Endometrium (tissue), 2 donors: ENCODE measurements at regions not wholly inside any gene's neighbourhood (a gene's known extent, or its start where the extent isn't known, plus 50 kb on each side); places are given as distances from the start of the nearest gene placed in this dataset.
A peak's percentile ranks its signal among the peaks of the same experiment; 100 is the strongest.
"Not testable (repeated sequence)": the region's sequence is repeated elsewhere in the genome, so short reads cannot be mapped to it uniquely, and the experiment has no call there.

Source experiments
- FAIRE-seq: peaks from 2 replicates; lab custom pipeline; 2012; peaks lifted over from hg19 to GRCh38; lab: Jason Lieb, UNC
- donor health status: control.
- donor health status: control.

DNA sequence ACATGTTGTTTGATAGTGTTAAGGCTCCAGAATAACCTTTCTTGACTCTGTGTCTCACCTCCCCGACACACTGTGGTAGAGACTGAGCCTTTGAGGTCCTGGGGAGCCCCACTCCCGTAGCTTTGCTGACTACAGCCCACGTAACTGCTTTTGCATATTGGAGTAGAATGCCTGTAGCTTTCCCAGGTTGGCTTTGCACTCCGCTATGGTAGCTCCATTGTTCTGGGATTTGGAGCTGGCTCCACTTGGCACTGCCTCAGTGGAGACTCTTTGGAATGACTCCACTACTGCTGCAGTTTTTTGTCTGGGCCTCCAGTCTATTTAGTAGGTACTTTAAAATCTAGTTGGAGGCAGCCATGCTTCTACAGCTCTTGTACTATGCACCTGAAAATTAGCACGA is 56.2 kb upstream of the ANXA1 start:
- no peak for FAIRE-seq

GRCh38 chr9:73093740-73094379 is 57.8 kb upstream of the ANXA1 start:
- no peak for FAIRE-seq

GRCh38 chr9:73093016-73093739 is 58.5 kb upstream of the ANXA1 start:
- FAIRE-seq, result peak; percentile 4

GRCh38 chr9:73091909-73092308 is 59.8 kb upstream of the ANXA1 start:
- no peak for FAIRE-seq

GRCh38 chr9:73090214-73090613 is 61.5 kb upstream of the ANXA1 start:
- no peak for FAIRE-seq

DNA sequence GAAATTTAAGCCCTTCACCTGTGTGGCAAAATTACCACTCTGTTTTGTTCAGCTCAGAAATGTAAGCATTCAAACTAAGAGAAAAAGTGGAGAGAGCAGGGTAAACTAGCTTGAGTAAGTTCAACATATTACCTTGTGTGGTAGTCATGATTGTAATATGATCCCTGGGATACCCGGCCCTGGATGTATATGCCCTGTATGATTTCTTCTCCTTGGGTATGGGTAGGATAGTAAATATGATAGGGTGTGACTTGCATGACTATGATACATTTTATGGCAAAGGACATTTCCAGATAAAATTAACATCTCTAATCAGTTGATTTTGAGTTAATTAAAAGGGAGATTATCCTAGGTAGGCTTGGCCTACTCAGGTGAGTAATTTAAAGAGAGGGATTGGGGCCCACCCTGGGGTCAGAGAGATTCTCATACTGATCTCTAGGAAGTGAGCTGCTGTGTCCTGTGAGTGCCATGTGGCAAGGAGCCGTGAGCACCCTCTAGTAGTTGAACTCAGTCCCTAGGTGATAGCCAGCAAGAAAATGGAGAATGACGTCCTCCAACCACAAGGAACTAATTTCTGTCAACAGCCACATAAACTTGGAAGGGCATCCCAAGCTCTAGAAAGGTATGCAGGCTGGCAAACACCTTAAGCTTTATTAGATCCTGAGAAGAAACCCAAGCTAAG is 62.2 kb upstream of the ANXA1 start:
- no peak for FAIRE-seq

DNA sequence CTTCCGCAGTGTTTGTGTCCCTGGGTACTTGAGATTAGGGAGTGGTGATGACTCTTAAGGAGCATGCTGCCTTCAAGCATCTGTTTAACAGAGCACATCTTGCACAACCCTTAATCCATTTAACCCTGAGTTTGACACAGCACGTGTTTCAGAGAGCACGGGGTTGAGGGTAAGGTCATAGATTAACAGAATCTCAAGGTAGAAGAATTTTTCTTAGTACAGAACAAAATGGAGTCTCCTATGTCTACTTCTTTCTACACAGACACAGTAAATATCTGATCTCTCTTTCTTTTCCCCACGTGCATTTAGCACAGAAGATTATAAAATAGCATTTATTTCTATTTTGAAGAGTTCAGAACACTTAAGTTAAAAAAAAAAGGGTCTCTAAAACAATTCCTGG is 63.8 kb upstream of the ANXA1 start:
- FAIRE-seq, result not testable (repeated sequence)

DNA sequence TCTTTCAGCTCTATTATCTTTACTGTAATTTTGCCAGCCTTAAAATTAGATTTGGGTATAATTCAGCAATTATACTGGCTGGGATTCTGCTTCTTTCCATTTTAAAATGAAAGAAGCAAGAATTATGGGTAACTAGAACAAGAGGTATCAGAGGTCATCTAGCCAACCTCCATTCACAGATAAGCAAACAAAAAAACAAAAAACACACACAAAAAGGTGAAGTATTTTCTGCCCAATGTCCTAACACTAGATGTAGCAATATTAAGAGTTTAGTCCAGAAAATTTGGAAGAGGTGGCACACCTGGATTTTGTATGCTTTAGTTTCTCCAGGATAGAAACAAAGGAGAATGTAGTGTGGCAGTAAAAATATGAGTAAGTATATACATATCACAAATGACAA is 68.1 kb upstream of the ANXA1 start:
- no peak for FAIRE-seq

- peak; percentile 94 for FAIRE-seq
These were observed 69.5 kb upstream of the ANXA1 start for GRCh38 chr9:73081979-73082657.

DNA sequence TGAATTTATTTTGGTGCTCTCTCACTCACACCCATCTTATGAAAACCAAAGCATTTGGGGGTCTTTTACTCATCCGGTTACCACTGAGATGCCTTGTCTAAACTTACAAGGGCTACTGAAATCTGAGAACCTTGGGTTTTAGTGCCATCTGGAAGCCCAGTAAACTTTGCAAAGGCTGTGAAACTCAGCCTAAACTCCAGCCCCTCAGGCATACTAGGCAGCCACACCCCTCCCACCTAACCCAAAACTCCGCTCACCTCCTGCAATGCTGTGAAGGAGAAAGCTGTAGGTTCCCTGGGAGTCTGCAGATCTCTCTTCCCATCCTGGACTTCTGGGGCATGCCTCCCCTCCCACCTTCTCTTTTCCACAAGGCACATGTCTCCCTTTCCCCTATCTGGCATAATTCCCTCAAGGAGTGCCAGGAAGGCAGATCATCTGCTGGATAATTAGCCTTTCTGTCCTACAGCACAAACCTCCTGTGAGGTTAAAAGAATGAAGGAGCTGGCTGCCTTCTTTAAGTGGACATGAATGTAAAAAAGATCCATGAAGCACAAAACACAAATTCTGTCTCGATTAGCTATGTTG is 71.5 kb upstream of the ANXA1 start:
- no peak for FAIRE-seq

- FAIRE-seq, result no peak
These were observed 72.3 kb upstream of the ANXA1 start for GRCh38 chr9:73079326-73079725.

- no peak for FAIRE-seq
These were observed 74.0 kb upstream of the ANXA1 start for GRCh38 chr9:73077625-73078030.

DNA sequence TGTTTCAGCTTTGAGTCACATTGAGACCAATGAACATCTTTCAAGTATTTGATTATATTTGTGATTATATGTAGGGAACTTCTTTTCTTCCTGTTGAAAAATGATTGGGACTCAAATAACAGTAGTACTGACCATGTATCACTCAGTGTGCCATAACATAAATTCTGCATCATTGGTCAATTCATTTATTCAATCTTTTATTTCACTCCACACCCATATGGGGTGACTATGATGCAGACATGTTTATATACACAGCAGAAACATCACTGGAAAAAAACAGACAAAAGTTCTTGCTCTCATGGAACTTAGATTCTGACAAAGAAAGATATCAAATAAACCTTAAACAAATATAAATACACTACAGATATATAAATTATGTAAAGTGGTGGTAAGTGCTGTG is 74.7 kb upstream of the ANXA1 start:
- no peak for FAIRE-seq

DNA sequence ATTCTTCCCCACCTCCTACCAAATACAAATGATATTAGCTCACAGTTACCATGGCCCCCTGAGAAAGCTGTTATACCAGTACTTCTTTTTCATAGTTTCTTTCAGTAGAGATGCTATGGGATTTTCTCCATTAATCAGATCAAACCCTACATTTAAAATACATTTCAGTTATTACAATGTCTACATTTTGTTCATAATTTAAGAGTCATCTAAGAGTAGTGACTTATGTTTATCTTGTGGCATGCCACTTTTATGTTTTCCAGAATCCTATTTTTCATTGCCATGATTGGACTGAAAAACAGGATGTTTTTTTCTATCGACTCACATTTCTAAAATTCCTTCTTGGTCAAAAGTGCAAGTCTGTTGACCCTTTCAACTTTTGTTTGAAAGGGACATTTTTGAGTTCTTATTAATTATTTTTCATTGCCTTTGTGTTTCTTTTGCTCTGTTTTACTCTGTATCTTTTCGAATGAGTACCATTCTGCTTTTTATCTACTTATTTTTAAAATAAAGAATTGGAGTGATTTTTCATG is 77.4 kb upstream of the ANXA1 start:
- peak; percentile 93 for FAIRE-seq

DNA sequence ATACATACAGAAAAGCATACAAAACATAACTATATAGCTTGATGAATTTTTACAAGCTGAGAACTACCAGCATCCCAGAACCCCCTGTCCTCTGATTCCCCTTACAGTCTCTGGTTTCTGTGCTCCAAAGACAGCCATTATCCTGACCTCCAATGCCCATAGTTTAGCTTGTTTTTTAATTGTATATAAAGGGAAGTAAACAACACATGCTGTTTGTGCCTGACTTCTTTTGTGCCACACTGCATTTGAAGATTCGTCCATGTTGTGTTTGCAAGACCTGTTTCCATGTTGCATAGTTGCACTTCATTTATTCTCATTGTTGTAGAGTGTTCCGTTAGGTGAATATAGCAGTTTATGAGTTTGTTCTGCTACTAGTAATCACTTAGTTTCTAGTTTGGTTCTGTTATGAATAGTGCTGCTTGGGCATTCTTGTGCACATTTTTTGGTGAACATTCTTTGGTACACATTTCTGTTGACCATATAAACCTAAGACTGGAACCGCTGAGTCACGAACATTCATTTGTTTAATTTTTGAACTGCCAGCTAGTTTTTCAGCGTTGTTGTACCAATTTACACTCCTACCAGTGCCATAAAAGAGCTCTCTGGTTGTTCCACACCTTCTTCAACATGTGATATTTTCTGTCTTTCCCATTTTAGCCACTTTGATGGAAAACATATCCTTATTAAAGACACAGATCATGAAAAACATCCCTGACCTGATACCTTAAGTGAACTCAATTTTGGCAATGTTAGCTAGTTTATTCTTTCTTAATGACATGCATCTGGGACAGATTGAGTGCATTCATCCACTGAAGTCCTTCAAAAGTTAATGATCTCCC is 78.1 kb upstream of the ANXA1 start:
- peak; percentile 15 for FAIRE-seq

DNA sequence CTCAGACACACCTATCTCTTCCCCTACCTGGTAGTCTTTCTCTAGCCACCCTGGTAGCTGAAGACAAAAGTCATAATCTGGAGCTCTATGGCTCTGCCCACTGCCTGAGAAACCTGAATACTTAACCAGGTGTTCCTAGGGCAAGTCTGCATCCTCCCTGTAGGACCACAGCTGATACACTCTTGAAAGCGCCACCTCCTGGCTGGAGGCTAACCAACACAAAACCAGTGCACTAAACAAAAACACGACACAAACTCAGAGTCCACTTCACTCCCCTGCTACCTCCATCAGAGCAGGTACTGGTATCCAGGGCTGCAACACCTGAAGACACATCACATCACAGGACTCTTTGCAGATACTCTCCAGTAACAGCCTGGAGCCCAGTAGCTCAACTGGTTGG is 84.6 kb upstream of the ANXA1 start:
- no peak for FAIRE-seq

GRCh38 chr9:73065439-73065838 is 86.2 kb upstream of the ANXA1 start:
- FAIRE-seq, result no peak

GRCh38 chr9:73064315-73064714 is 87.3 kb upstream of the ANXA1 start:
- no peak for FAIRE-seq

DNA sequence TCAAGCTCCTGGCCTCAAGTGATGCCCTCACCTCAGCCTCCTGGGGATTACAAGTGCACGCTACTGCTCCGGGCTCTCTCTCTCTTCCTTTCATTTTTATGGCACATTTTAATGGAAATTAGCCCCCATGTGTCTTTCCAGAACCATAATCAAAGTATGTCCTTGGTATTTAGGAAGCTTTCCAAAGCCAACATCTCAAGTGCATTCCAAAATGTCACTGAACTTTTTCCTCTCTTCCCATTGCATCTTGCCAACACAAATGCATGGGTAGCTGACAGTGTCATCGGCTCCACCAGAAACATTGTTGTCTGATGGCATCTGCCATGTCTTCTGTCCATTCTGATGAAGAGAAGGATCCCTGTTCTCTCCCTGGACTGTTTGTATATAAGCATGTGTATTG is 90.5 kb upstream of the ANXA1 start:
- no peak for FAIRE-seq

DNA sequence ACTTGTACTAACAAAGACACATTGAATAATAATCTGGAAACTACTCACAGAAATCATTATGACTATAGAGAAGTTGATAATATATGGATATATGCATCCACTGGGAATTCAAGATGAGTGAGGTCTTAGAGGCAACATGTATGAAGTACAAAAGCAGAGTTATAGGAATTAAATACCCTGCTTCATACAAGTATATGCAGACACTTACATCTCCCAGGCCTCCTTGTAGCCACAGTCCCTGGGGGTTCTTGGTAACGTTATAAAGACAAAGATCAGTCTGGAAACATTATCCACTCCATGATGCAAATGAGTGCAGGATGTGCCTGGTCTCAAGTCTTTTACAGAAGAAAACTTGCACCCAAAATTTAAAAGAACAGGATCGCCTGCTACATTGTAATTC is 92.4 kb upstream of the ANXA1 start:
- FAIRE-seq, result no peak

GRCh38 chr9:73056245-73056644 is 95.4 kb upstream of the ANXA1 start:
- no peak for FAIRE-seq
